DOHH2 (cell line): ENCODE measurements at regions not wholly inside any gene's neighbourhood (a gene's known extent, or its start where the extent isn't known, plus 50 kb on each side); places are given as distances from the start of the nearest gene placed in this dataset.

Experiments used
- H3F3A ChIP-seq: fragments of 200-600 bp; sonication (generic), shearing (Covaris generic); 2 replicates; pipeline ENCODE4 v1.6.0; 2016; ENCODE audit warnings: antibody characterized with exemption, mild to moderate bottlenecking; ENCODE audit not compliant: control insufficient read depth, insufficient read depth
- H3K27ac ChIP-seq: fragments of 200-600 bp; sonication (generic); 2 replicates; pipeline ENCODE4 v1.5.1; 2014; ENCODE audit warnings: low read depth, mild to moderate bottlenecking, low read length, moderate library complexity
- H3K27me3 ChIP-seq: fragments of 200-600 bp; sonication (generic); 2 replicates; pipeline ENCODE4 v1.6.1; 2014; ENCODE audit warnings: mild to moderate bottlenecking, low read length, mixed read lengths; ENCODE audit not compliant: control insufficient read depth
- H3K36me3 ChIP-seq: fragments of 200-600 bp; sonication (generic); 2 replicates; pipeline ENCODE4 v1.6.1; 2014; ENCODE audit warnings: mild to moderate bottlenecking, low read length, moderate library complexity, mixed read lengths; ENCODE audit not compliant: control insufficient read depth
- H3K4me1 ChIP-seq: fragments of 200-600 bp; sonication (generic); 2 replicates; pipeline ENCODE4 v1.6.1; 2014; ENCODE audit warnings: mild to moderate bottlenecking, low read length, mixed read lengths; ENCODE audit not compliant: control insufficient read depth
- H3K4me2 ChIP-seq: fragments of 200-600 bp; sonication (generic); 2 replicates; pipeline ENCODE4 v1.6.0; 2014; ENCODE audit warnings: mild to moderate bottlenecking, low read length, moderate library complexity
- H3K4me3 ChIP-seq: fragments of 200-600 bp; sonication (generic); 2 replicates; pipeline ENCODE4 v1.5.1; 2014; ENCODE audit warnings: mild to moderate bottlenecking, low read length, mixed read lengths
- H3K79me2 ChIP-seq: fragments of 200-600 bp; sonication (generic); 2 replicates; pipeline ENCODE4 v1.6.1; 2014; ENCODE audit warnings: mild to moderate bottlenecking, low read length, mixed read lengths; ENCODE audit not compliant: control insufficient read depth
- H3K9me2 ChIP-seq: fragments of 200-600 bp; sonication (generic); replicated peaks from 2 replicates; pipeline ENCODE4 v1.6.1; 2014; ENCODE audit warnings: mild to moderate bottlenecking, low read length, mixed read lengths; ENCODE audit not compliant: control insufficient read depth
- H3K9me3 ChIP-seq: fragments of 200-600 bp; sonication (generic); 2 replicates; pipeline ENCODE4 v1.6.1; 2014; ENCODE audit warnings: antibody characterized with exemption, low read length, mixed read lengths; ENCODE audit not compliant: control insufficient read depth, insufficient read depth
- H4K20me1 ChIP-seq: fragments of 200-600 bp; sonication (generic); 2 replicates; pipeline ENCODE4 v1.6.0; 2014; ENCODE audit warnings: low read depth, mild to moderate bottlenecking, antibody characterized with exemption, low read length, moderate library complexity; ENCODE audit not compliant: control insufficient read depth, insufficient read depth
- EZH2phosphoT487 ChIP-seq: fragments of 200-600 bp; sonication (generic); IDR thresholded peaks from 2 replicates; pipeline ENCODE4 v1.6.1; 2017; ENCODE audit warnings: borderline replicate concordance, mild to moderate bottlenecking, antibody characterized with exemption, low read length, moderate library complexity, mixed read lengths
- TF ChIP-seq, protein P1 (sequence below): fragments of 200-600 bp; sonication (generic); IDR thresholded peaks from one replicate; pipeline ENCODE4 v1.5.1; 2014; ENCODE audit warnings: antibody characterized with exemption, mild to moderate bottlenecking, low read depth, low read length; ENCODE audit not compliant: poor library complexity, severe bottlenecking

DNA sequence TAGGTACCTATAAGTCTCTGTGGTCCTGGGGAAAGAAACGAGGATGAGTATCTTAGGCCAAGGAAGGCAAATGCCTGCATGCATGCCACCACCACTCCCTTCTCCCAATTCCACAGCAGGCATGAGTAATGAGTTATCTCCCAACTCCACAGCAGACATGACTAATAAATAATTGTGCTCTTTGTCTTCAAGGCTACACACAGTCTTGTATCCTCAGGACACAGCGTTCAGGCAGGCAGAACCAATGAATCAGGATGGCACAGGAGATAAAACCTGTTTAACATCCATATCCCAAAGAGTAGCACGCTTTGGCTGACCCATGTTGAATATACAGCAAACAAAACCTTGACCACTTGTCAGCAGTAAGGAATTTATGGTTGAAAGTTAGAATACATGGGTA is 229.7 kb upstream of the NFE2L3 start:
- no peak for TF ChIP-seq EZH2phosphoT487
- TF ChIP-seq, protein P1, sequence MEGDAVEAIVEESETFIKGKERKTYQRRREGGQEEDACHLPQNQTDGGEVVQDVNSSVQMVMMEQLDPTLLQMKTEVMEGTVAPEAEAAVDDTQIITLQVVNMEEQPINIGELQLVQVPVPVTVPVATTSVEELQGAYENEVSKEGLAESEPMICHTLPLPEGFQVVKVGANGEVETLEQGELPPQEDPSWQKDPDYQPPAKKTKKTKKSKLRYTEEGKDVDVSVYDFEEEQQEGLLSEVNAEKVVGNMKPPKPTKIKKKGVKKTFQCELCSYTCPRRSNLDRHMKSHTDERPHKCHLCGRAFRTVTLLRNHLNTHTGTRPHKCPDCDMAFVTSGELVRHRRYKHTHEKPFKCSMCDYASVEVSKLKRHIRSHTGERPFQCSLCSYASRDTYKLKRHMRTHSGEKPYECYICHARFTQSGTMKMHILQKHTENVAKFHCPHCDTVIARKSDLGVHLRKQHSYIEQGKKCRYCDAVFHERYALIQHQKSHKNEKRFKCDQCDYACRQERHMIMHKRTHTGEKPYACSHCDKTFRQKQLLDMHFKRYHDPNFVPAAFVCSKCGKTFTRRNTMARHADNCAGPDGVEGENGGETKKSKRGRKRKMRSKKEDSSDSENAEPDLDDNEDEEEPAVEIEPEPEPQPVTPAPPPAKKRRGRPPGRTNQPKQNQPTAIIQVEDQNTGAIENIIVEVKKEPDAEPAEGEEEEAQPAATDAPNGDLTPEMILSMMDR = no peak
- no peaks in the 10 kb centered on the region for H4K20me1 ChIP-seq
- H3K9me3 ChIP-seq = peaks cover 6% of the 10 kb centered on the region; the same call in 1 of the 2 replicates
- no peaks in the 10 kb centered on the region for H3K36me3 ChIP-seq
- H3K4me1 ChIP-seq = no peaks in the 10 kb centered on the region
- no peak overlapping the region for H3K27ac ChIP-seq
- H3K4me3 ChIP-seq = no peak overlapping the region
- H3K27me3 ChIP-seq = peaks cover 20% of the 10 kb centered on the region
- no peaks in the 10 kb centered on the region for H3F3A ChIP-seq
- H3K9me2 ChIP-seq = no peaks in the 10 kb centered on the region
- H3K4me2 ChIP-seq = no peak overlapping the region
- H3K79me2 ChIP-seq = no peaks in the 10 kb centered on the region

DNA sequence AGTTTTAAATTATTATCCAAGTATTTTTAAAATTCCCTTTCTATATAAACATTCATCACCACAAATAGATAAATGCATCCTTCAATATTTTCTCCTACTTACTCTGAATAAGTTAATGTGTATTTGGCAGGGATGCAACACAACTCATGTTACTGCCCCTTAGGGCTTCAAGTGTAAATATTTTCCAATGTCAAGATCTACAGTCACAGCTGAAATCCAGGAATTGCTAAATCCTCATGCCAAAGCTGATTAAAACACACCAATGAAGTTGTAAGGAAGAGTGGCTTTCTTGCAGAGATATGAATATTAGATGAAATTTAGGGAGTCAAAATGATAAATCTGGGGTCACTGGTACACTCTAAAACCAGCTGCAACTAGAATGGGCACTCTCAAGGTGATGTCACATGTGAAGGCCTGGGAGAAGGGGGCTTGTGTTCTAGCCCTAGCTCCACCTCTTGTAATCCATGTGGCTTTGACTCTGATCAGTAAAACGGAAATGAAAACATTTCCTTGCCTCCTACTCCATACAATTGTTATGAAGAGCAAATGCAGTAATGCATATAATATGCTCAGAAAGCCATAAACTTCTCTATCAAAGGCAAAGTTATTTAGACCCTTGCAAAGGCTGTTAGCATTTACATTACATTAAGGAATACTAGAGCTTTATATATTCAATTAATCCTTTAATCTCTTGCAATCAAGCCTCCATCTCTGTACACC is 228.1 kb upstream of the NFE2L3 start:
- Histone ChIP-seq H4K20me1 (no peaks in the 10 kb centered on the region), H3F3A (no peaks in the 10 kb centered on the region), H3K36me3 (no peaks in the 10 kb centered on the region), H3K27me3 (peaks cover 20% of the 10 kb centered on the region), H3K79me2 (no peaks in the 10 kb centered on the region), H3K4me3 (no peak overlapping the region), H3K4me1 (no peaks in the 10 kb centered on the region), H3K27ac (no peak overlapping the region), H3K9me3 (no peaks in the 10 kb centered on the region; the same call in 1 of the 2 replicates), H3K9me2 (no peaks in the 10 kb centered on the region), H3K4me2 (no peak overlapping the region)
- TF ChIP-seq, protein P1 = no peak
- no peak for TF ChIP-seq EZH2phosphoT487

DNA sequence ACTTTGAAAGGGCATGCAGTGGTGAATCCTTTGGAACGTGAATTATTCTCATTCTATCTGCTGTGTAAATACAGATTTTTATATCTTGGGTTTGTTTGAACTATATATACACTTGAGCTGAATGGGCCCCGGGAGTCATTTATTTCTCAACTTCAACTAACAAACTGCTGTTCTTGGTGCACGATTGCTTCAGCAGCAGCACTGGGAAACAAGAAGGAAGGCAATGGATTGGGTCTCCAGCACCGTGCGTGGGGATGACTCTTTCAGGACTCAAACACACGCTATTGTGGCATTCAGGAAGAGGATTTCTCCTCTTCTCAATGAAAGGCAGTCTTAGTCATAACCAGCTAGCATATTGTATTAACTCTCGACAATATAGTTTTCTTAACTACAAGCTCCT is 226.0 kb upstream of the NFE2L3 start:
- H3K9me3 ChIP-seq = no peaks in the 10 kb centered on the region
- no peaks in the 10 kb centered on the region for H3K4me1 ChIP-seq
- no peak overlapping the region for H3K27ac ChIP-seq
- no peaks in the 10 kb centered on the region for H3K79me2 ChIP-seq
- H3K4me2 ChIP-seq = no peak overlapping the region
- peaks cover 24% of the 10 kb centered on the region for H3K27me3 ChIP-seq
- H4K20me1 ChIP-seq = no peaks in the 10 kb centered on the region
- TF ChIP-seq, protein P1 = no peak
- H3F3A ChIP-seq = no peaks in the 10 kb centered on the region
- no peaks in the 10 kb centered on the region for H3K9me2 ChIP-seq
- no peaks in the 10 kb centered on the region for H3K36me3 ChIP-seq
- no peak overlapping the region for H3K4me3 ChIP-seq
